K562 (cell line): ENCODE measurements at regions not wholly inside any gene's neighbourhood (a gene's known extent, or its start where the extent isn't known, plus 50 kb on each side); places are given as distances from the start of the nearest gene placed in this dataset.

Experiments used
- ATAC-seq: fragments of 200-7000 bp; cut with Tn5 transposase; 3 replicates; pipeline ENCODE4 v1.9.1; 2020; ENCODE audit warnings: moderate library complexity
- BruUV-seq: library from RNA; stranded (reverse); fragments of 400-500 nt; replicated peaks from 2 replicates; lab custom pipeline; 2021; lab: Mats Ljungman, UMichigan
- CTCF ChIA-PET: fragments of 300-600 bp; formaldehyde crosslinking; extraction: SDS; loops from one replicate; lab custom pipeline; 2021; ENCODE audit warnings: low intra/inter-chr PET ratio; lab: Yijun Ruan, JAX
- POLR2A ChIA-PET: fragments of 300-600, 350-650 bp; sonication (Branson Sonifier 250); formaldehyde crosslinking; extraction: SDS; loops from one replicate; lab custom pipeline; 2021; ENCODE audit warnings: antibody characterized with exemption, inconsistent platforms; lab: Yijun Ruan, JAX
- DNase-seq, 4 experiments: peaks; one replicate each; pipeline versions ENCODE4 v3.0.0 to v3.0.0-alpha.2; 2011 to 2018; ENCODE audit warnings: low spot score in 3 of 4, mixed read lengths in 3 of 4; ENCODE audit errors: extremely low read depth in 1 of 4
- FAIRE-seq: peaks from 2 replicates; lab custom pipeline; 2011; peaks lifted over from hg19 to GRCh38; lab: Jason Lieb, UNC
- H2AFZ ChIP-seq: 2 replicates; pipeline ENCODE4 v1.6.0; 2011; ENCODE audit warnings: low read depth, low read length, control low read depth, inconsistent platforms
- H3K27ac ChIP-seq: fragments of 200-600 bp; 3 replicates; pipeline ENCODE4 v1.8.0; 2011; ENCODE audit warnings: low read depth, mild to moderate bottlenecking, control low read depth, inconsistent platforms, low read length, moderate library complexity, mixed read lengths; ENCODE audit errors: extremely low read depth
- H3K27me3 ChIP-seq, 2 experiments: fragments of 300-600 bp in 1 of 2; 2 replicates in 1 of 2; 3 replicates in 1 of 2; pipeline versions ENCODE4 v1.6.0 to v1.8.0; 2011; ENCODE audit warnings: inconsistent platforms in 2 of 2, low read length in 2 of 2, mild to moderate bottlenecking in 1 of 2, mixed read lengths in 1 of 2, moderate library complexity in 1 of 2; ENCODE audit not compliant: control insufficient read depth in 2 of 2, insufficient read depth in 2 of 2
- H3K36me3 ChIP-seq: fragments of 300-600 bp; 3 replicates; pipeline ENCODE4 v1.8.0; 2011; ENCODE audit warnings: mild to moderate bottlenecking, low read length, inconsistent platforms; ENCODE audit not compliant: control insufficient read depth, insufficient read depth
- H3K4me1 ChIP-seq, 2 experiments: fragments of 200-600 bp in 1 of 2; replicated peaks in 1 of 2; 2 replicates in 1 of 2; 3 replicates in 1 of 2; pipeline versions ENCODE4 v1.5.1 to v1.8.0; 2011; ENCODE audit warnings: inconsistent platforms in 2 of 2, low read length in 2 of 2, mild to moderate bottlenecking in 1 of 2, mixed read lengths in 1 of 2, moderate library complexity in 1 of 2; ENCODE audit not compliant: control insufficient read depth in 2 of 2, insufficient read depth in 2 of 2
- H3K4me2 ChIP-seq: 2 replicates; pipeline ENCODE4 v1.6.1; 2011; ENCODE audit warnings: low read length, control low read depth, inconsistent platforms, mixed read lengths; ENCODE audit not compliant: insufficient read depth
- H3K4me3 ChIP-seq: fragments of 200-600 bp; sonication (generic), shearing (Covaris generic); 2 replicates; pipeline ENCODE4 v1.5.1; 2016; ENCODE audit warnings: control low read depth, inconsistent platforms
- H3K79me2 ChIP-seq: fragments of 200-600 bp; 3 replicates; pipeline ENCODE4 v1.8.0; 2011; ENCODE audit warnings: low read length, inconsistent platforms; ENCODE audit not compliant: control insufficient read depth, insufficient read depth
- H3K9ac ChIP-seq, 2 experiments: 2 replicates each; pipeline versions ENCODE4 v1.6.0 to v1.6.1; 2011; ENCODE audit warnings: low read depth in 2 of 2, low read length in 2 of 2, control low read depth in 1 of 2, inconsistent platforms in 1 of 2, mild to moderate bottlenecking in 1 of 2, mixed read lengths in 1 of 2; ENCODE audit not compliant: insufficient read depth in 1 of 2
- H3K9me1 ChIP-seq: one replicate; pipeline ENCODE4 v1.6.0; 2011; ENCODE audit warnings: inconsistent platforms, mild to moderate bottlenecking, low read length, moderate library complexity; ENCODE audit not compliant: control insufficient read depth, insufficient read depth
- H3K9me3 ChIP-seq: replicated peaks from 2 replicates; pipeline ENCODE4 v1.5.1; 2011; ENCODE audit warnings: low read depth, low read length, inconsistent platforms; ENCODE audit not compliant: control insufficient read depth, insufficient read depth
- H4K20me1 ChIP-seq: replicated peaks from 2 replicates; pipeline ENCODE4 v1.6.1; 2011; ENCODE audit warnings: low read length, inconsistent platforms, mixed read lengths; ENCODE audit not compliant: control insufficient read depth, insufficient read depth
- ARID3B ChIP-seq: fragments of 250-450 bp; sonication (Bioruptor Pico); IDR thresholded peaks from 2 replicates; pipeline ENCODE4 v1.4.0; 2020; ENCODE audit warnings: borderline replicate concordance
- BMI1 ChIP-seq: fragments of 150-350 bp; IDR thresholded peaks from 2 replicates; pipeline ENCODE4 v1.6.1; 2014; ENCODE audit warnings: low read length
- BRF1 ChIP-seq: IDR thresholded peaks from 3 replicates; pipeline ENCODE4 v1.6.1; 2011; ENCODE audit warnings: borderline replicate concordance, mild to moderate bottlenecking; ENCODE audit not compliant: insufficient read length; ENCODE audit errors: extremely low read depth
- CBX3 ChIP-seq, 2 experiments: IDR thresholded peaks; 1 replicate in 1 of 2; 2 replicates in 1 of 2; pipeline ENCODE4 v1.6.1; 2012; ENCODE audit warnings: inconsistent platforms in 2 of 2, low read length in 2 of 2, borderline replicate concordance in 1 of 2, control low read depth in 1 of 2
- ETV1 ChIP-seq: fragments of 450-650 bp; conservative IDR thresholded peaks from 2 replicates; pipeline ENCODE4 v1.6.1; 2016; ENCODE audit warnings: missing genetic modification characterization, control low read depth, low read depth, missing compliant biosample characterization
- ETV6 ChIP-seq, 3 experiments: fragments of 150-350 bp in 1 of 3; sonication (generic) in 1 of 3; formaldehyde crosslinking in 1 of 3; IDR thresholded peaks; 2 replicates each; pipeline versions ENCODE4 v1.6.1 to v1.8.0; 2014 to 2022; ENCODE audit warnings: borderline replicate concordance in 2 of 3, low read depth in 2 of 3, antibody characterized with exemption in 1 of 3, low read length in 1 of 3, mild to moderate bottlenecking in 1 of 3, missing genetic modification reagents in 1 of 3
- FUS ChIP-seq: fragments of 200-400 bp; formaldehyde crosslinking; optimal IDR thresholded peaks from 2 replicates; pipeline ENCODE3; 2017; ENCODE audit warnings: low read depth, low read length
- MCM7 ChIP-seq, 2 experiments: fragments of 450-650 bp; IDR thresholded peaks; 2 replicates each; pipeline ENCODE4 v1.6.1; 2016 to 2018
- MITF ChIP-seq: IDR thresholded peaks from 2 replicates; pipeline ENCODE4 v1.6.1; 2014; ENCODE audit warnings: antibody characterized with exemption
- MYNN ChIP-seq, 2 experiments: sonication (generic); formaldehyde crosslinking in 1 of 2; IDR thresholded peaks; 2 replicates each; pipeline versions ENCODE4 v1.5.0 to v1.6.1; 2016 to 2020; ENCODE audit warnings: antibody characterized with exemption in 1 of 2, missing genetic modification reagents in 1 of 2
- RAD51 ChIP-seq: fragments of 450-650 bp; IDR thresholded peaks from 2 replicates; pipeline ENCODE4 v1.7.1; 2016; ENCODE audit warnings: low read depth, mild to moderate bottlenecking, borderline replicate concordance
- RFX7 ChIP-seq: fragments of 250-450 bp; sonication (Bioruptor Pico); IDR thresholded peaks from 2 replicates; pipeline ENCODE4 v1.5.1; 2021; ENCODE audit warnings: mild to moderate bottlenecking
- TAF7 ChIP-seq: fragments of 450-650 bp; IDR thresholded peaks from 2 replicates; pipeline ENCODE4 v1.6.1; 2016; ENCODE audit warnings: missing genetic modification characterization, missing compliant biosample characterization
- TCF3 ChIP-seq: sonication (generic); formaldehyde crosslinking; IDR thresholded peaks from 2 replicates; pipeline ENCODE4 v1.4.0; 2020; ENCODE audit warnings: mild to moderate bottlenecking, missing genetic modification reagents
- THRB ChIP-seq: fragments of 450-650 bp; formaldehyde crosslinking; conservative IDR thresholded peaks from 2 replicates; pipeline ENCODE4 v1.4.0; 2022; ENCODE audit warnings: mild to moderate bottlenecking, missing genetic modification characterization
- ZNF133 ChIP-seq: fragments of 250-450 bp; sonication (Bioruptor Pico); IDR thresholded peaks from 2 replicates; pipeline ENCODE4 v1.4.0; 2020; ENCODE audit warnings: mild to moderate bottlenecking
- ZNF583 ChIP-seq: fragments of 250-450 bp; sonication (Bioruptor Pico); IDR thresholded peaks from 2 replicates; pipeline ENCODE4 v1.4.0; 2020
- WGBS: fragments of 100-300 bp; shearing (Covaris generic); methylation state at CpG from one replicate; pipeline ENCODE4 v1.1.6; 2016; ENCODE audit warnings: low coverage, mixed read lengths; ENCODE audit not compliant: insufficient coverage; ENCODE audit errors: missing lambda C conversion rate; 5-methylcytosine and 5-hydroxymethylcytosine counted together
- in situ Hi-C: fragments of 300-500 bp; cut with MboI; formaldehyde crosslinking; loops from 4 replicates; pipeline ENCODE4 v1.15.0; 2018; ENCODE audit warnings: inconsistent platforms, mixed read lengths
- intact Hi-C: fragments of 100-400 bp; cut with micrococcal nuclease; formaldehyde crosslinking; loops from 2 replicates; pipeline ENCODE4 v1.14.2; 2022
- TF ChIP-seq, protein P1 (sequence below): sonication (generic); formaldehyde crosslinking; IDR thresholded peaks from 2 replicates; pipeline ENCODE4 v1.8.1; 2022; ENCODE audit warnings: missing genetic modification reagents

DNA sequence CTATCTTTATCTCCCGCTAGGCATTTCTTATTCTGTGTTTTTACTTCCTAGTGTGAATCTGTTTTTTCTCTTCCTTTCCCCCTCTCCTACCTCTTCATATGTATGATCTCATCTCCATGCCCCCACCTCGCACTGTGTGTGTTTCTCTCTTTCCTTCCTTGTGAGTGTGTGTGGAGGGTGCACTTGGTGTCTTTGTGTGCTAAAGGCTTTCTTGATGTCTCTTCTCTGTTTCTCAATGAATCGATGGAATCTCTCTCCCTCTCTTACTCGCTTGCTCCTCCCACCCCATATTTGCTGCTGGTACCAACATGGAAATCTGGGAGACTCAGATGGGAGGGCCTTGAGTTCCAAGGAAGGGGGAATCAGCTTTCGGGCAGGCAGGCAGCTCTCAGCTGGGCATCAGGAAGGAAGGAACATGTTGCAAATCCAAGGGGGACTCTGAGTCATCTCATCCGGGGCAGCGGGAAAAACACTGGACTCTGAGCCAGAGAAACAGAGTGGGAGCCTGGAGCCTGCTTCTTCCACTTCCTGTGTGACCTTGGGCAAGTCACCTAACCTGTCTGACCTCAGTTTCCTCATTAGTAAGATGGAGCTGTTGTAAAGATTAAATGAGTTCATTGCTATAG, 147.5 kb downstream of the PTPRU start:
- H2AFZ ChIP-seq: no peak overlapping the region
- H3K79me2 ChIP-seq: no peaks in the 10 kb centered on the region
- ATAC-seq: no peak
- no peak overlapping the region for H3K4me2 ChIP-seq
- no peaks in the 10 kb centered on the region for H3K9me3 ChIP-seq
- H3K27me3 ChIP-seq: peaks cover 0 to 18% of the 10 kb centered on the region in 2 experiments; a peak in 1 of 5 replicates
- BruUV-seq: no TSS peak
- TF ChIP-seq ETV6 (IDR thresholded peaks at IDR 0.05; ENCODE audit: borderline replicate concordance in 1 of 2, low read depth in 2 of 2, low read length in 1 of 2) (no peak), ETV6 (CRISPR knock-in tag; IDR thresholded peaks at IDR 0.05; ENCODE audit: borderline replicate concordance) (no peak), MITF (no peak), BRF1 (no peak), ZNF583 (CRISPR knock-in tag) (no peak), BMI1 (no peak), MCM7 (IDR thresholded peaks at IDR 0.05) (no peak), TCF3 (CRISPR knock-in tag) (no peak), RAD51 (no peak), RFX7 (CRISPR knock-in tag) (no peak), MYNN (IDR thresholded peaks at IDR 0.05) (no peak), MYNN (CRISPR knock-in tag; IDR thresholded peaks at IDR 0.05) (no peak), CBX3 (IDR thresholded peaks at IDR 0.05; ENCODE audit: borderline replicate concordance in 1 of 2, low read length in 2 of 2) (no peak), FUS (no peak), ETV1 (tag) (no peak), ARID3B (CRISPR knock-in tag) (no peak), ZNF133 (CRISPR knock-in tag) (no peak), THRB (CRISPR knock-in tag) (no peak), TAF7 (no peak)
- TF ChIP-seq, protein P1, sequence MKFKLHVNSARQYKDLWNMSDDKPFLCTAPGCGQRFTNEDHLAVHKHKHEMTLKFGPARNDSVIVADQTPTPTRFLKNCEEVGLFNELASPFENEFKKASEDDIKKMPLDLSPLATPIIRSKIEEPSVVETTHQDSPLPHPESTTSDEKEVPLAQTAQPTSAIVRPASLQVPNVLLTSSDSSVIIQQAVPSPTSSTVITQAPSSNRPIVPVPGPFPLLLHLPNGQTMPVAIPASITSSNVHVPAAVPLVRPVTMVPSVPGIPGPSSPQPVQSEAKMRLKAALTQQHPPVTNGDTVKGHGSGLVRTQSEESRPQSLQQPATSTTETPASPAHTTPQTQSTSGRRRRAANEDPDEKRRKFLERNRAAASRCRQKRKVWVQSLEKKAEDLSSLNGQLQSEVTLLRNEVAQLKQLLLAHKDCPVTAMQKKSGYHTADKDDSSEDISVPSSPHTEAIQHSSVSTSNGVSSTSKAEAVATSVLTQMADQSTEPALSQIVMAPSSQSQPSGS (CRISPR knock-in tag): no peak
- TF ChIP-seq, all 486 proteins: peak for 0
- Histone ChIP-seq H3K9me1 (no peaks in the 10 kb centered on the region), H3K27ac (no peak overlapping the region), H3K36me3 (no peaks in the 10 kb centered on the region), H4K20me1 (no peaks in the 10 kb centered on the region), H3K4me1 (peaks cover 0 to 1% of the 10 kb centered on the region in 2 experiments; a peak in 2 of 5 replicates), H3K4me3 (no peak overlapping the region), H3K9ac (no peak overlapping the region)
- in situ Hi-C loops (no loop called here), intact Hi-C loops (no loop called here)
- CTCF ChIA-PET: no interaction called here
- WGBS: 0% methylated on average over 7 of the region's 7 CpGs
- FAIRE-seq (no peak), DNase-seq (no peak)
- POLR2A ChIA-PET: no interaction called here
